ENCODE measurements at regions not wholly inside any gene's neighbourhood (a gene's known extent, or its start where the extent isn't known, plus 50 kb on each side); places are given as distances from the start of the nearest gene placed in this dataset.

DNA sequence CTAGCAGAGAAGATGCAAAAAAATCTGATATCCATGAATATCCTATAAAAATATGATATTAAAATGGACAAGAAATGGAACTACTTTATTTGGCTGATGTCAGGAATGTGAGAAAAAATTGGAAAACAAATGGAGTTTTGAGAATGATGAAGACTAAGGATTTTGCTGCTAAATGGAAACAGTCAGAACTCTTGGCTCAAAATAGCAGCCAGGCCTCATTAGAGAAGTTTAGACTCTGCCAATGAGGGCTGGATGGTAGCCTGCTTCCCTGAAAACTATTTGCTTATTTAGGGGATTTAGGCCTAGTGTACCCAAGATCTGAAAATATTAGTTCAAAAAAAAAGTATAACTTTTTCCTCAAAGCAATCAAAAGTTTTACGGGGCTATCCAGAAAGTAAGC is 458.5 kb downstream of the TFEC start:
- TF ChIP-seq CTCF (IDR thresholded peaks at IDR 0.05) = no peak
- TF ChIP-seq EP300 (IDR thresholded peaks at IDR 0.05) = no peak
- TF ChIP-seq POLR2A (IDR thresholded peaks at IDR 0.05) = no peak

Data from suprapubic skin (tissue), 3 donors.